Suprapubic skin (tissue), 4 donors: ENCODE measurements at regions not wholly inside any gene's neighbourhood (a gene's known extent, or its start where the extent isn't known, plus 50 kb on each side); places are given as distances from the start of the nearest gene placed in this dataset.

Experiments
- DNase-seq, 2 donors: peaks; one replicate each; pipeline ENCODE4 v3.0.0-alpha.2; 2019; ENCODE audit warnings: low spot score in 2 of 2
- H3K27ac ChIP-seq: fragments of 200-600 bp; sonication (generic); one replicate; pipeline ENCODE4 v1.5.1; 2019
- H3K27me3 ChIP-seq: fragments of 200-600 bp; sonication (generic); one replicate; pipeline ENCODE4 v1.5.1; 2019
- H3K36me3 ChIP-seq: fragments of 200-600 bp; sonication (generic); one replicate; pipeline ENCODE4 v1.5.1; 2019
- H3K4me1 ChIP-seq: fragments of 200-600 bp; sonication (generic); one replicate; pipeline ENCODE4 v1.5.1; 2019
- H3K4me3 ChIP-seq: fragments of 200-600 bp; sonication (generic); one replicate; pipeline ENCODE4 v1.5.1; 2019; ENCODE audit warnings: mild to moderate bottlenecking
- H3K9me3 ChIP-seq: fragments of 200-600 bp; sonication (generic); one replicate; pipeline ENCODE4 v1.5.1; 2019
- EP300 ChIP-seq: sonication (generic); formaldehyde crosslinking; IDR thresholded peaks from one replicate; pipeline ENCODE4 v1.6.1; 2017; ENCODE audit warnings: antibody characterized with exemption
- POLR2A ChIP-seq, 2 donors: fragments of 450-650 bp; IDR thresholded peaks; one replicate each; pipeline ENCODE4 v1.6.1; 2017; ENCODE audit warnings: antibody characterized with exemption in 2 of 2, mild to moderate bottlenecking in 2 of 2, moderate library complexity in 2 of 2
- POLR2AphosphoS5 ChIP-seq, 3 donors: sonication (generic); formaldehyde crosslinking; IDR thresholded peaks; one replicate each; pipeline ENCODE4 v1.6.1; 2017; ENCODE audit warnings: antibody characterized with exemption in 3 of 3
- WGBS: methylation state at CpG from one replicate; pipeline ENCODE4 v1.1.5; 2018; 5-methylcytosine and 5-hydroxymethylcytosine counted together
- TF ChIP-seq, protein P1 (sequence below), 2 donors: fragments of 200-600 bp in 1 of 2; fragments of 450-650 bp in 1 of 2; sonication (generic) in 1 of 2; IDR thresholded peaks; one replicate each; pipeline ENCODE4 v1.5.1; 2016 to 2019; ENCODE audit warnings: antibody characterized with exemption in 2 of 2, mild to moderate bottlenecking in 1 of 2, moderate library complexity in 1 of 2

DNA sequence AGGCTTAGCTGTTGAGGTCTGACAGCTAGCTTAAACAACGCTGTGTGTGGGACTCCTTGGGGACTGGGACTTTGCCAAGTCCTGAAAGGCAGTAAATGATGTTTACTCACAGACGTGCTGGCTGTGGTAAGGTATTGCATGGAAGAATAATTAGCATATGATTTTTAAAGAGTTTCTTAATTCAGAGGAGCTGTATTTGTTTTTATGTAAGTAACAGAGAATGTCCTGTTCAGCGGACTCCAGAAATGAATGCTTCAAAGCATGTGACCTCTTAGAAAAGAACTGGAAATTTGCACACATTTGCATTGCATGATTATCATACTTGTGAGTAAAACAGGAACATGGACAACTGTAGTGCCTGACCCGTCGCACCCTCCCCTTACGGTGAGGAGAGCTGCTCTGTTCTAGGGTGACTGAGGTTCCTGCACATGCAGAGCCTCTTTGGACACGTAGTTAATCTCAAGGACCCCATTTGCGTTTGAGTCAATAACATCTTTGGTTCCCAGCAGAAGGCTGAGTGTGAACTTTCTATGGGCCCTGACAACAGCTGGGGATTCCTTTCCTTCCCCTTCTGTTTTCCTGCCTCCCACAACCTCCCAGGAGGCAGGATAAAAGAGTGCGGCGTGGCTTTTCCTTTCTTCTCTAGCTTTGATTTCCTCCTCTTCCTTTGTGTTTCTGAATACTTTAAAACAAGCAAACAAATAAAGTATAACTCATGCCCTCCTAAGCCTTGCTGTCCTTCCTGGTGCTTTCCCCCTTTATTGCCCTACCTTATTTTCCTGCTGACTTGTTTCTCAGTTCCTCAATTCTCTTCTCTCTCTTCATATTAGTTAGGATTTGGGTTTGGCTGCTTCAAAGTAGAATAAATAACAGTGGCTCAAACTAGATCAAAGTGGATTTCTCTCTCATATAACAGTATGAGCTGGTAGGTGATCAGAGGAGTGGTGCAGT lies 157.2 kb upstream of the CD180 start:
- H3K27me3 ChIP-seq = no peaks in the 10 kb centered on the region
- H3K27ac ChIP-seq = no peak overlapping the region
- H3K4me3 ChIP-seq = no peak overlapping the region
- 60% methylated on average over 10 of the region's 10 CpGs for WGBS
- no peaks in the 10 kb centered on the region for H3K9me3 ChIP-seq
- no peak for DNase-seq
- peaks cover 28% of the 10 kb centered on the region for H3K4me1 ChIP-seq
- no peaks in the 10 kb centered on the region for H3K36me3 ChIP-seq
- TF ChIP-seq POLR2AphosphoS5 (IDR thresholded peaks at IDR 0.05) = no peak
- TF ChIP-seq, protein P1, sequence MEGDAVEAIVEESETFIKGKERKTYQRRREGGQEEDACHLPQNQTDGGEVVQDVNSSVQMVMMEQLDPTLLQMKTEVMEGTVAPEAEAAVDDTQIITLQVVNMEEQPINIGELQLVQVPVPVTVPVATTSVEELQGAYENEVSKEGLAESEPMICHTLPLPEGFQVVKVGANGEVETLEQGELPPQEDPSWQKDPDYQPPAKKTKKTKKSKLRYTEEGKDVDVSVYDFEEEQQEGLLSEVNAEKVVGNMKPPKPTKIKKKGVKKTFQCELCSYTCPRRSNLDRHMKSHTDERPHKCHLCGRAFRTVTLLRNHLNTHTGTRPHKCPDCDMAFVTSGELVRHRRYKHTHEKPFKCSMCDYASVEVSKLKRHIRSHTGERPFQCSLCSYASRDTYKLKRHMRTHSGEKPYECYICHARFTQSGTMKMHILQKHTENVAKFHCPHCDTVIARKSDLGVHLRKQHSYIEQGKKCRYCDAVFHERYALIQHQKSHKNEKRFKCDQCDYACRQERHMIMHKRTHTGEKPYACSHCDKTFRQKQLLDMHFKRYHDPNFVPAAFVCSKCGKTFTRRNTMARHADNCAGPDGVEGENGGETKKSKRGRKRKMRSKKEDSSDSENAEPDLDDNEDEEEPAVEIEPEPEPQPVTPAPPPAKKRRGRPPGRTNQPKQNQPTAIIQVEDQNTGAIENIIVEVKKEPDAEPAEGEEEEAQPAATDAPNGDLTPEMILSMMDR (IDR thresholded peaks at IDR 0.05) = no peak
- TF ChIP-seq EP300 = no peak
- no peak for TF ChIP-seq POLR2A (IDR thresholded peaks at IDR 0.05)

DNA sequence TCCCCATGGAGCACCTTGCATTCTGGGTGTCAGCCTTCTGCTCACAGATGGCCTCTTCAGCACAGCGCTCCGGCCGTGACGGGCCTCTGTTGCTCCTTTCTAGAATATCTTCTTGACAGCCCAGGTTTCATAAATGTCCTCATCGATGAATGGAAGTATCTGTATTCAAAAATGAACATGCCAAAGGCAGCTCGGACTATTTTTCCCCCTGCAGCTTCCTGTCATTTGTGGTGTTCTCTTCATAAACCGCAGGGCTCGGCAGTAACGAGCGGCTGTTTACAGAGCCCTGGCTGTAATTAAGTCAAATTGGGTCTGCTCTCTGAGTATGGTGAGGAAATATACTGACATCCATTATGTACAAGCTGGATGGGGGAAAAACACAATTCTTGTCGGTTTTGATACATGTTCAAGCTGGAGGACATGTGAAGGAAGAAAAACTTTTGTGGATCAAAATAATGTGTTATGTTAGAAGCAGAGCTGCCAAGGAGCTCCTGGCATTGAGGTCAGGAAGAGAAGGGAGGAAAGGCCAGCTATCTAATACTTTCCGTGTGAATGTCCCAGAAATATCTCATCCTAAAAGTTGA lies 154.1 kb upstream of the CD180 start:
- Histone ChIP-seq H3K27ac (peak overlapping the region; percentile 48), H3K4me3 (peak overlapping the region; percentile 1), H3K27me3 (no peaks in the 10 kb centered on the region), H3K9me3 (no peaks in the 10 kb centered on the region), H3K4me1 (peaks cover 28% of the 10 kb centered on the region), H3K36me3 (no peaks in the 10 kb centered on the region)
- 48% methylated on average over 12 of the region's 12 CpGs for WGBS
- no peak for DNase-seq
- TF ChIP-seq POLR2AphosphoS5 (IDR thresholded peaks at IDR 0.05) = no peak
- TF ChIP-seq EP300 = no peak
- TF ChIP-seq, protein P1 (IDR thresholded peaks at IDR 0.05) = no peak
- no peak for TF ChIP-seq POLR2A (IDR thresholded peaks at IDR 0.05)

DNA sequence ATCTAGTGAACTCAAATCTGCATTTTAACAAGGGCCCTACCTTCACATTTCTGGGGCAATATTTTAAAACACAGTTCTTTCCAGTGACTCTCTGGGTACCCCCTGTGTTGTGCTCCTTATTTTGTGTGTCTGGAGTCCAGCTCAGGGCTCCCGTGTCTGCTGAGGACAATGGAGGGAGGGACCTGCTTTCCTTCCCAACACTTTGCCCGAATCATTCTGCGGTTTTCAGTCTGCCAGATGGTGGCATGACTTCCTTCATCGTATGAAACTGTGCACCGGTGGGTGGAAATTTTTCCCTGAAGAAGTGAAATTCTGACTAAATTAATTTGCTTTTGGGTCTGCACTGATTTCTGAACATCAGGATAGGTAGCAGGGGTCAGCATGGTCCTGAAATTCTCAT lies 153.6 kb upstream of the CD180 start:
- Histone ChIP-seq H3K9me3 (no peaks in the 10 kb centered on the region), H3K4me1 (peaks cover 28% of the 10 kb centered on the region), H3K27ac (peak overlapping the region; percentile 48), H3K36me3 (no peaks in the 10 kb centered on the region), H3K4me3 (peak overlapping the region; percentile 1), H3K27me3 (no peaks in the 10 kb centered on the region)
- TF ChIP-seq POLR2A (IDR thresholded peaks at IDR 0.05) (no peak), POLR2AphosphoS5 (IDR thresholded peaks at IDR 0.05) (no peak), EP300 (no peak)
- TF ChIP-seq, protein P1 (IDR thresholded peaks at IDR 0.05) = no peak
- no peak for DNase-seq
- WGBS = 79% methylated on average over 5 of the region's 5 CpGs

DNA sequence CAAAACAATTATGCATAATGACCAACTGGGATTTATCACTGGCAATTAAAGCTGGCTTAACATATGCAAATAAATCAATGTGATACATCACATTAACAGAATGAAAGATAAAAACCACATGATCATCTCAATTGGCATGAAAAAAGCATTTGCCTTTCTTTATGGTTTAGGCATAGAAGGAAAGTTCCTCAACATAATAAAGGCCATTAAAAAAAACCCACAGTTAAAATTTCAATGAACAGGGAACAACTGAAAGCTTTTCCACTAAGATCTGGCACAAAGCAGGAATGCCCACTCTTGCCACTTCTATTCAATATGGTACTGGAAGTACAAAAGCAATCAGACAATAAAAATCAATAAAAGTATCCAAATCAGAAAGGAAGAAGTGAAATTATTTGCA lies 151.2 kb upstream of the CD180 start:
- no peak overlapping the region for H3K27ac ChIP-seq
- H3K36me3 ChIP-seq = no peaks in the 10 kb centered on the region
- H3K4me3 ChIP-seq = no peak overlapping the region
- DNase-seq = no peak
- no peaks in the 10 kb centered on the region for H3K9me3 ChIP-seq
- peaks cover 17% of the 10 kb centered on the region for H3K4me1 ChIP-seq
- TF ChIP-seq EP300 (no peak), POLR2A (IDR thresholded peaks at IDR 0.05) (no peak), POLR2AphosphoS5 (IDR thresholded peaks at IDR 0.05) (no peak)
- TF ChIP-seq, protein P1 (IDR thresholded peaks at IDR 0.05) = no peak
- H3K27me3 ChIP-seq = no peaks in the 10 kb centered on the region

DNA sequence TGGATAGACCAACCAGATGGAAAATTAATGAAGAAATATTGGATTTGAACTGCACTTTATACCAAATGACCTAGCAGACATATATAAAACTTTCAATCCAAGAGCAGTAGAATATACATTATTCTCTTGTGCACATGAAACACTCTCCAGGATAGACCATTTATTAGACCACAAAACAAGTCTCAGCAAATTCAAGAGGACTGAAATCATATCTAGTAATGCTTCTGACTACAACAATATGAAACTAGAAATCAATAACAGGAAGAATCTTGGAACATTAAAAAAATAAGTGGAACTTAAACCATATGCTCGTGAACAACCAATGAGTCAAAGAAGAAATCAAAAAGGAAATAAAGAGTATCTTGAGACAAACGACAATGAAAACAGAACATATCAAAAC lies 150.0 kb upstream of the CD180 start:
- no peak for DNase-seq
- no peak for TF ChIP-seq EP300
- TF ChIP-seq POLR2AphosphoS5 (IDR thresholded peaks at IDR 0.05) = no peak
- TF ChIP-seq, protein P1 (IDR thresholded peaks at IDR 0.05) = no peak
- no peak for TF ChIP-seq POLR2A (IDR thresholded peaks at IDR 0.05)
- peaks cover 15% of the 10 kb centered on the region for H3K4me1 ChIP-seq
- WGBS = 81% methylated on average over 2 of the region's 2 CpGs
- H3K27ac ChIP-seq = no peak overlapping the region
- no peaks in the 10 kb centered on the region for H3K36me3 ChIP-seq
- H3K27me3 ChIP-seq = no peaks in the 10 kb centered on the region
- no peak overlapping the region for H3K4me3 ChIP-seq
- no peaks in the 10 kb centered on the region for H3K9me3 ChIP-seq
